OCI-LY7 (cell line): ENCODE measurements at regions not wholly inside any gene's neighbourhood (a gene's known extent, or its start where the extent isn't known, plus 50 kb on each side); places are given as distances from the start of the nearest gene placed in this dataset.

ENCODE experiments used
- BruUV-seq: library from RNA; stranded (reverse); fragments of 400-500 nt; replicated peaks from 2 replicates; lab custom pipeline; 2021; lab: Mats Ljungman, UMichigan
- CTCF ChIA-PET: fragments of 300-600 bp; sonication (Branson Sonifier 250); formaldehyde crosslinking; loops from one replicate; lab custom pipeline; 2022; ENCODE audit warnings: antibody characterized with exemption; ENCODE audit not compliant: unreplicated experiment; lab: Charles Lee
- POLR2A ChIA-PET: fragments of 300-600 bp; sonication (Branson Sonifier 250); formaldehyde crosslinking; loops from one replicate; lab custom pipeline; 2022; ENCODE audit warnings: antibody characterized with exemption; lab: Charles Lee
- DNase-seq: peaks from one replicate; pipeline ENCODE4 v3.0.0-alpha.2; 2015; ENCODE audit warnings: low spot score
- H2AFZ ChIP-seq: fragments of 200-600 bp; sonication (generic), shearing (Covaris generic); 2 replicates; pipeline ENCODE4 v1.6.1; 2014; ENCODE audit warnings: mild to moderate bottlenecking, antibody characterized with exemption, low read length, moderate library complexity
- H3K27ac ChIP-seq: fragments of 200-600 bp; sonication (generic); 2 replicates; pipeline ENCODE4 v1.5.1; 2014; ENCODE audit warnings: mixed run types, low read depth, mild to moderate bottlenecking, moderate library complexity, low read length, inconsistent platforms; ENCODE audit not compliant: poor library complexity, severe bottlenecking
- H3K36me3 ChIP-seq: fragments of 200-600 bp; sonication (generic); 2 replicates; pipeline ENCODE4 v1.6.1; 2014; ENCODE audit warnings: mild to moderate bottlenecking, antibody characterized with exemption, low read length, moderate library complexity, mixed read lengths; ENCODE audit not compliant: insufficient read depth
- H3K4me1 ChIP-seq: fragments of 200-600 bp; sonication (generic); 2 replicates; pipeline ENCODE4 v1.5.1; 2014; ENCODE audit warnings: mild to moderate bottlenecking, low read length; ENCODE audit not compliant: insufficient read depth, poor library complexity, severe bottlenecking
- H3K4me2 ChIP-seq: fragments of 200-600 bp; sonication (generic); 2 replicates; pipeline ENCODE4 v1.6.1; 2014; ENCODE audit warnings: mild to moderate bottlenecking, low read length
- H3K4me3 ChIP-seq: fragments of 200-600 bp; sonication (generic); 2 replicates; pipeline ENCODE4 v1.5.1; 2014; ENCODE audit warnings: mild to moderate bottlenecking, low read depth, low read length; ENCODE audit not compliant: poor library complexity, severe bottlenecking
- H3K79me2 ChIP-seq: fragments of 200-600 bp; sonication (generic); 2 replicates; pipeline ENCODE4 v1.6.1; 2016; ENCODE audit warnings: low read depth, mild to moderate bottlenecking, low read length, moderate library complexity, mixed read lengths; ENCODE audit not compliant: insufficient read depth
- H3K9me2 ChIP-seq: fragments of 200-600 bp; sonication (generic); 2 replicates; pipeline ENCODE4 v1.6.1; 2016; ENCODE audit warnings: mild to moderate bottlenecking, low read length, mixed read lengths; ENCODE audit not compliant: insufficient read depth
- H3K9me3 ChIP-seq: fragments of 200-600 bp; sonication (generic); 2 replicates; pipeline ENCODE4 v1.6.1; 2014; ENCODE audit warnings: mild to moderate bottlenecking, mixed run types, low read length, mixed read lengths
- H4K20me1 ChIP-seq: fragments of 200-600 bp; sonication (generic); 2 replicates; pipeline ENCODE4 v1.6.1; 2014; ENCODE audit warnings: mild to moderate bottlenecking, antibody characterized with exemption, low read length, moderate library complexity, mixed read lengths; ENCODE audit not compliant: insufficient read depth
- CTCF ChIP-seq: fragments of 200-600 bp; sonication (generic); conservative IDR thresholded peaks from 2 replicates; pipeline ENCODE4 v1.5.1; 2014; ENCODE audit warnings: mild to moderate bottlenecking, antibody characterized with exemption, low read length, moderate library complexity, mixed read lengths
- EZH2phosphoT487 ChIP-seq: fragments of 200-600 bp; sonication (generic); IDR thresholded peaks from 2 replicates; pipeline ENCODE4 v1.6.1; 2018; ENCODE audit warnings: low read depth, borderline replicate concordance, mild to moderate bottlenecking, mixed run types, antibody characterized with exemption, low read length, moderate library complexity, mixed read lengths
- intact Hi-C: fragments of 100-400 bp; cut with micrococcal nuclease; formaldehyde crosslinking; loops from one replicate; pipeline ENCODE4 v1.10.0; 2022; ENCODE audit not compliant: unreplicated experiment

GRCh38 chr2:82481207-82481606 is 1977.9 kb downstream of the SUCLG1 start:
- H3K27ac ChIP-seq = no peak overlapping the region
- no peak for DNase-seq
- ChIA-PET CTCF (no interaction called here), POLR2A (no interaction called here)
- H3K9me2 ChIP-seq = no peaks in the 10 kb centered on the region
- 0 out of 2 replicates have a peak, but pooled peaks cover 5% of the 10 kb centered on the region for H3K9me3 ChIP-seq
- no peaks in the 10 kb centered on the region for H3K79me2 ChIP-seq
- no peak overlapping the region for H2AFZ ChIP-seq
- no peak overlapping the region for H3K4me3 ChIP-seq
- no peaks in the 10 kb centered on the region for H3K4me1 ChIP-seq
- no peaks in the 10 kb centered on the region for H4K20me1 ChIP-seq
- no peak overlapping the region for H3K4me2 ChIP-seq
- intact Hi-C loops = no loop called here
- no TSS peak for BruUV-seq
- TF ChIP-seq EZH2phosphoT487 (no peak), CTCF (no peak)
- no peaks in the 10 kb centered on the region for H3K36me3 ChIP-seq

- Histone ChIP-seq H3K36me3 (no peaks in the 10 kb centered on the region), H2AFZ (no peak overlapping the region), H3K9me3 (no peaks in the 10 kb centered on the region), H3K4me1 (no peaks in the 10 kb centered on the region), H3K4me2 (no peak overlapping the region), H3K79me2 (no peaks in the 10 kb centered on the region), H3K27ac (no peak overlapping the region), H3K4me3 (no peak overlapping the region), H3K9me2 (no peaks in the 10 kb centered on the region), H4K20me1 (no peaks in the 10 kb centered on the region)
- BruUV-seq = no TSS peak
- intact Hi-C loops = no loop called here
- CTCF ChIA-PET = no interaction called here
- TF ChIP-seq CTCF (no peak), EZH2phosphoT487 (no peak)
- DNase-seq = no peak
- POLR2A ChIA-PET = interaction anchor here (0.7 kb wide), 1 partner anchor 146 kb away, joined by 3 read pairs; no protein-coding TSS in a partner anchor
These were observed 1980.4 kb downstream of the SUCLG1 start for GRCh38 chr2:82478641-82479040.

DNA sequence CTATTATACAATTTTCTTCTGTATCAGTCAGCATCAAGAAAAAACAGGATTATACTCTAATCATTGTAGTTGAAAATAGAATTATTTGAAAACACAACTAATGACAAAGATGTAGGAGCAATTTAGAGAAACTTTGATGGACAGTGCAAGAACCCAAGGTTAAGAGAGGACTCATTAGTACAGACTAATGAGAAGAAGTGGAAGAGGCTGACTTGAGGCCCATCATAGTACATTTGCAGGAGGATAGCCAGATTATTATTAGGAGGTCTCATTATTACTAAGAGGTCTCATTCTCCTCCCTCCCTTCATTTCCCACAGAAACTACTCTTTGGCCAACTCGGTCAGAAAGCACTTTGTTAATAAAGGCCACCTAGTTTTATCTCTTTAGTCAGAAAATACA is 1983.0 kb downstream of the SUCLG1 start:
- Histone ChIP-seq H4K20me1 (no peaks in the 10 kb centered on the region), H3K4me1 (no peaks in the 10 kb centered on the region), H3K9me2 (no peaks in the 10 kb centered on the region), H2AFZ (no peak overlapping the region), H3K36me3 (no peaks in the 10 kb centered on the region), H3K4me2 (no peak overlapping the region), H3K4me3 (no peak overlapping the region), H3K27ac (no peak overlapping the region), H3K79me2 (no peaks in the 10 kb centered on the region), H3K9me3 (no peaks in the 10 kb centered on the region; the same call in 1 of the 2 replicates)
- DNase-seq = no peak
- TF ChIP-seq EZH2phosphoT487 = no peak
- no peak for TF ChIP-seq CTCF
- POLR2A ChIA-PET = no interaction called here
- intact Hi-C loops = no loop called here
- no TSS peak for BruUV-seq
- CTCF ChIA-PET = no interaction called here
